IMR-90 (cell line): ENCODE measurements at regions not wholly inside any gene's neighbourhood (a gene's known extent, or its start where the extent isn't known, plus 50 kb on each side); places are given as distances from the start of the nearest gene placed in this dataset.

Experiments used
- MAFK ChIP-seq: IDR thresholded peaks from 2 replicates; pipeline ENCODE4 v1.6.1; 2012; ENCODE audit warnings: low read depth, low read length, improper control_type of control experiment
- MAZ ChIP-seq: IDR thresholded peaks from 2 replicates; pipeline ENCODE4 v1.6.1; 2012; ENCODE audit warnings: low read depth, mild to moderate bottlenecking, low read length, improper control_type of control experiment, moderate library complexity, borderline replicate concordance
- MXI1 ChIP-seq: IDR thresholded peaks from 2 replicates; pipeline ENCODE4 v1.6.1; 2012; ENCODE audit warnings: low read depth, mild to moderate bottlenecking, low read length, moderate library complexity, borderline replicate concordance
- POLR2A ChIP-seq: IDR thresholded peaks from 2 replicates; pipeline ENCODE4 v1.6.1; 2012; ENCODE audit warnings: mild to moderate bottlenecking, low read depth, low read length
- RAD21 ChIP-seq: IDR thresholded peaks from 2 replicates; pipeline ENCODE4 v1.6.1; 2012; ENCODE audit warnings: low read length, improper control_type of control experiment
- RCOR1 ChIP-seq: IDR thresholded peaks from 2 replicates; pipeline ENCODE4 v1.6.1; 2012; ENCODE audit warnings: mild to moderate bottlenecking, low read length, improper control_type of control experiment; ENCODE audit not compliant: insufficient replicate concordance
- RFX5 ChIP-seq: IDR thresholded peaks from 2 replicates; pipeline ENCODE4 v1.8.0; 2012; ENCODE audit warnings: low read depth, mild to moderate bottlenecking, low read length, moderate library complexity
- SMC3 ChIP-seq: fragments of 150-350 bp; IDR thresholded peaks from 2 replicates; pipeline ENCODE4 v1.6.1; 2016; ENCODE audit warnings: low read depth, mild to moderate bottlenecking, antibody characterized with exemption, low read length, moderate library complexity
- TF ChIP-seq, protein P1 (sequence below): conservative IDR thresholded peaks from 2 replicates; pipeline ENCODE4 v1.5.1; 2012; ENCODE audit warnings: mild to moderate bottlenecking, low read depth, low read length, improper control_type of control experiment
- TF ChIP-seq, protein P2 (sequence below): fragments of 150-350 bp; IDR thresholded peaks from 2 replicates; pipeline ENCODE4 v1.6.1; 2016; ENCODE audit warnings: low read depth, mild to moderate bottlenecking, low read length, moderate library complexity, borderline replicate concordance

DNA sequence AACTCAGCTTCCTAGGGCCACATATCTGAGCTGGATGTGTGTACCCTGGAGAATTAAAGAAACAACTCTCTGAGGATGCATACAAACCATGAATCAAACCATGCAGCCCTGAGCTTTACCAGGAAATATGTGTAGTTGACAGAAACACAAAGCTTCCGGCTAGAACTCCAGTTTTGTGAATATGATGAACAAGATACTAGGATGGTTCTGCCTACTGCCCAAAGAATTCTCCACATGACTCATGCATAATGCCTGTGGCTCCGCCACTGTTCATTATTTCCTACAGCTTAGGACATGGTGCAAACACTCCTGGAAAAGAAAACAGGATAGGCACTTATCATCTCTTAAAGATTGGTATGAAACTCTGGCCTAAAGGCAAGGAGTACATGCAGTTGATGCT is 343.4 kb downstream of the DNAH5 start:
- TF ChIP-seq POLR2A (no peak), RAD21 (no peak), RCOR1 (no peak), SMC3 (no peak), MAFK (no peak), MXI1 (no peak), MAZ (no peak), RFX5 (no peak)
- TF ChIP-seq, protein P1, sequence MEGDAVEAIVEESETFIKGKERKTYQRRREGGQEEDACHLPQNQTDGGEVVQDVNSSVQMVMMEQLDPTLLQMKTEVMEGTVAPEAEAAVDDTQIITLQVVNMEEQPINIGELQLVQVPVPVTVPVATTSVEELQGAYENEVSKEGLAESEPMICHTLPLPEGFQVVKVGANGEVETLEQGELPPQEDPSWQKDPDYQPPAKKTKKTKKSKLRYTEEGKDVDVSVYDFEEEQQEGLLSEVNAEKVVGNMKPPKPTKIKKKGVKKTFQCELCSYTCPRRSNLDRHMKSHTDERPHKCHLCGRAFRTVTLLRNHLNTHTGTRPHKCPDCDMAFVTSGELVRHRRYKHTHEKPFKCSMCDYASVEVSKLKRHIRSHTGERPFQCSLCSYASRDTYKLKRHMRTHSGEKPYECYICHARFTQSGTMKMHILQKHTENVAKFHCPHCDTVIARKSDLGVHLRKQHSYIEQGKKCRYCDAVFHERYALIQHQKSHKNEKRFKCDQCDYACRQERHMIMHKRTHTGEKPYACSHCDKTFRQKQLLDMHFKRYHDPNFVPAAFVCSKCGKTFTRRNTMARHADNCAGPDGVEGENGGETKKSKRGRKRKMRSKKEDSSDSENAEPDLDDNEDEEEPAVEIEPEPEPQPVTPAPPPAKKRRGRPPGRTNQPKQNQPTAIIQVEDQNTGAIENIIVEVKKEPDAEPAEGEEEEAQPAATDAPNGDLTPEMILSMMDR, result no peak
- TF ChIP-seq, protein P2, sequence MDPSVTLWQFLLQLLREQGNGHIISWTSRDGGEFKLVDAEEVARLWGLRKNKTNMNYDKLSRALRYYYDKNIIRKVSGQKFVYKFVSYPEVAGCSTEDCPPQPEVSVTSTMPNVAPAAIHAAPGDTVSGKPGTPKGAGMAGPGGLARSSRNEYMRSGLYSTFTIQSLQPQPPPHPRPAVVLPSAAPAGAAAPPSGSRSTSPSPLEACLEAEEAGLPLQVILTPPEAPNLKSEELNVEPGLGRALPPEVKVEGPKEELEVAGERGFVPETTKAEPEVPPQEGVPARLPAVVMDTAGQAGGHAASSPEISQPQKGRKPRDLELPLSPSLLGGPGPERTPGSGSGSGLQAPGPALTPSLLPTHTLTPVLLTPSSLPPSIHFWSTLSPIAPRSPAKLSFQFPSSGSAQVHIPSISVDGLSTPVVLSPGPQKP, result no peak
